Suppressor macrophage (primary cell): ENCODE measurements at regions not wholly inside any gene's neighbourhood (a gene's known extent, or its start where the extent isn't known, plus 50 kb on each side); places are given as distances from the start of the nearest gene placed in this dataset.

Source experiments
- DNase-seq, 4 experiments: peaks; one replicate each; pipeline ENCODE4 v3.0.0-alpha.2; 2020 to 2022

DNA sequence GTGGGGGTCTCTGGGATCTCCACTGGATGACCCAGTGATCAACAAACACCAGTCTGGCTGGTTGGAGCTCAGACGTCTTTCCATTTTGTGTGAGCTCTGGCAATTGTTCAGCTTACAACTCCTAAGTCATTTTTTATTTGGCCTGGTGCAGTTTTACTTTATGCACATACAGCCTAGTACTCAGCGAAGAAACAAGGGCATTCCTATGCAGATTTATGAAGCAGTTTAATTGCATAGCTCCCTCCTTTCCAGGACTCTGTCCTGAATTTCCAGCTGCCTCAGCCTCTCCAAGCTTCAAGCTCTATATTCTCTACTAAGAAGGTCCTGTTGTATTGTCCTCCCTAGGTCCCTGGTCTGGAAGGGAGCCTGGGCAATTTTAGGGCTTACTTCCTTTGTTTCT lies 145.6 kb upstream of the GALNT17 start:
- no peak for DNase-seq

DNA sequence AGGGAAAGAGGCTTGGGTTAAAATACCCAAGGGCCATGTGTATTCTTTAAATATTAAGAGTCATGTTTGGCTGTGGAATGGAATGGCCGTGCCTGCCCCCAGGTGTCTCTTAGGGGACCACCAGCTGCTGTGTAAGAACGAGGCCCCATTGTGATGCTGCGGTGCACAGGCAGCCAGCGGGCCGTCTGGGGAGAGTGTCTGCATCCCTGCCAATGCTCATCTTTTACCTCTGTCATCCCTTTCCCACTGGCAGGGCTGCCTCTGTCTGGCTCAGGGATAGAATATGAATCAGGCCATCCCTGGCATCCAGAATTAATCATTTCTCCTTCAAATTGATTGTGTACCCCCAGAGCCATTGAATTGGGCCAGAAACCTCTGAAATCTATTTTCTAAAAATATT lies 137.8 kb upstream of the GALNT17 start:
- DNase-seq: no peak

DNA sequence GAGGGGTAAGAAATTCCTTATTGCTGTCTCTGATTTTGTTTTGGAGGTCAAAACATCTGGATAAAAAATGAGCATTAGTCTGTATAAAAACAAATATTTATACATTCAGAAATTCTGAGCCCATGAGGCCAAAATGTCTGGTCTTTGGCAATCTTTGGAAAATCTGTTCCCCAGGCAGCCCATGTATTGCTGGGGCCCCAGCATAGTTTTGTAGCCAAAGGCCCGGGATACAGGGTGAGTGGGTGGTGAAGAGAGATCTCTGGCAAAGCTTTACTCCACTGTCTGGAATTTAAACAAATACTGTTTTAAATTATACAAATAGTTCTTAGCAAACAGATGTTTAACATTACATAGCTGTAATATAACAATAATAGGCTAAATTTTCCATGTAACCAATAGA lies 134.7 kb upstream of the GALNT17 start:
- DNase-seq: no peak

DNA sequence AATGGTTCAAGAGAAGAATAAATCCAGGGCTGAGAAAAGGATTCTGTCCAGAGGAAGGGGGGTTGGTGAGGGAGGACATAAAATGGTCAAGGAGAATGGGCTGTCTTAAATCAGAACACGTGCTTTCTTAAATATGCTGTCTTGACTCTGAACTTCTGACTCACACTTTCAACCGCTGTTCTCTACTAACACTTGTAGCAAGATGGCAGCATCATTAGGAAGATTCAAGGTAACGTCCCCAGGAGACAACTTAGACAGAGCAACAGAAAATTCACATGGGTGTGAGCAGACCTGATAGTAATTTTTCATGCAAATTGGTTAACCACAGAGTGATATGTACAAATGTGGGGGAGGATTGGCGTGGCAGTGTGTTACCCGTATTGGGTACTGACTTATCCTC lies 126.8 kb upstream of the GALNT17 start:
- no peak for DNase-seq

DNA sequence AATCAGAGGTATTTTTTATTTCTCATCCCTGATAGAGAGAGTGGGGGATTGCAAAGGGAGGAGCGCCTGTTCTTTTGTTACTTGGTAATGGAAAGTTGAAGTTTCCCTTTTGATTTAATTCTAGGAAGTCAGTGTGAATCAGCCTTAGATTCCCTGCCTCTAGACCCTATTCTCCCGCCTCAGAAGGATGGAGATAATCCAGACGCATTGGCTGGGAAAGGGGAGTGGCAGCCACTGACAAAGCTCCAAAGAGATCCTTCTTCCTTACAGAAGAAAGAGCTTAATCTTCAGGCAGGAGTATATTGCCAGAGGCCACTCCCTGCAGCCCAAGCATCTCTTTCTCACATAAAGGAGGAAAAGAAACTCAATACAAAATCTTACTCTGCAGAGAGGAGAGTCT lies 122.3 kb upstream of the GALNT17 start:
- no peak for DNase-seq

DNA sequence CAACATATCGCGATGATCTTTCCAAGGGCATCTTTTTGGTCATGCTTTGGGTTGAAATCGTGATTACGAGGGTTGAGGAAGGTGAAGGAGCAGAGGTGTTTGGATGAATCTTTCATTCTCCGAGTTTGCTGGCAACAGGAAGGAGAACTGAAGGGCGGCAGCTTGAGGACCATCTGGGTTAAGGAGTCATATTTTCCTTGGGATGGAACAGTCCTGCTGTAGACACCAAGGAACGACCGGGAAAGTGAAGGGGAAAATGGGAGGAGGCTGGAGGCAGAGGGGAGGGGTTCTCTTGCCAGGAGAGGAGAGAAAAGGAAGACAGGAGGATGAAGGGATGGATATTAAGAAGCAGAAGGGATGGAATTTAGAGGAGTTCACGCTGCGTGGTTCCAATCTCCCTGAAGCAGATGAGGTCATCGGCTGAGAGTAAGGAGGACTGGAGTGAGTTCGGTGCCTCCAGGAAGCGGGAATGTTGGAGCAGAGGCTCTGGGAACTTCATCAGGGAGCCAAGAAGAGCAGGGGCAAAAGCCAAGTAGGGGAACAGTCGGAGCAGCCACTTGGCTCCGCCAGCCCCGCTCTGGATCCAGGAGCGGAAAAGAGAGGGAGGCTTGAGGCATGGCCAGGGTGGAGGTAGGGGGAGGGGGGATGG lies 116.6 kb upstream of the GALNT17 start:
- DNase-seq: no peak

DNA sequence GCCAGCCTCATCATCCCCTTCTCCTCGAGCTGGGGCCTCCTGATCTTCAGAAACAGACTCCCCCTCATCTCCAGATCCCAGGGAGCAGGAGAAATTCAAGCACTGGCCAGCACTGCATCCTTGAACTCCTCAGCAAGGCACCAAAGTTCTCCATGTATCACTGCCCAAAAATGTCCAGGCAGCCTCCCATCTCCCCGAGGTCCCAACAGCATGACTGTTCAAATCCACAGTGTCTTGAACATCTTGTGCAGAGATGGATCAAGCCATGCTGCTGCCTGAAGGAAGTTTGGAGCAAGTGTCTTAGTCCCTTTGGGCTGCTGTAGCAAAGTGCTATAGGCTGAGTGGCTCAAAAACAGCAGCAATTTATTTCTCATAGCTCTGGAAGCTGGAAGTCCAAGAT lies 115.5 kb upstream of the GALNT17 start:
- no peak for DNase-seq

DNA sequence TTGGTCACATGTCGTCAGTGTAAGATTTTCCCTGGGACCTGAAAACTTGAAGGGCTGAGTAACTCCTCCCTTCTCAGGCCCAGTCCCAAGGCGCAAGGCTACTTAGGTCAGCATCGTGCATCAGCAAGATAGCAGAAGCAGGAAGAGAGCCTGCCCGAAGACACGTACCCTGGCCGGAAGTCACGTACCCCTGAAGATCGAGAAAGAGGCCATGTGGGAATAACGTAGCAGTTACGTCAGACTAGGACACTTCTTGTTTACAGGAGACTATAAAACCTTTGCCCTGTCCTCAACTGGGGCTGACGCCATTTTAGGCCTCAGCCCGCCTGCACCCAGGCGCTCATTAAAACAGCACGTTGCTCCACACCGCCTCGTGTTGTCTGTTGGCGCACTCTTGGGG lies 114.3 kb upstream of the GALNT17 start:
- DNase-seq: no peak

DNA sequence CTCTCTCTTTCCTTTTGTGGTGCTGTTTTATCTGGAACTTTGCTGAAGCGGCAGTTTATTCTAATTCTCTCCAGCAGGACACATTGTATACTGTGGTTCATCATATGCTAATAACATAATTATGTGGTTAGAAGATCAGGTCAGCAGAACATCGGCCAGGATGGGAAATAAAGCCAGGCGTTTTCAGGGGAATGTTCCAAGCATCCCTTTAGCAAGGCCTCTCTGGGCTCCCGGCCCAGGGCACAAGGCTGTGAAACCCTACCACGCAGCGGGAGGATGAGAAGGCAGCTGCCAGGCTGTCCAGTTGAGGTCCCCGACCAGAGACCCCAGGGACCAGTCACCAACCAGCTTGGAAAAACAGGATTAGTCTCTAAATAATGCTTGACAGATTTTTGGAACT lies 112.2 kb upstream of the GALNT17 start:
- no peak for DNase-seq

DNA sequence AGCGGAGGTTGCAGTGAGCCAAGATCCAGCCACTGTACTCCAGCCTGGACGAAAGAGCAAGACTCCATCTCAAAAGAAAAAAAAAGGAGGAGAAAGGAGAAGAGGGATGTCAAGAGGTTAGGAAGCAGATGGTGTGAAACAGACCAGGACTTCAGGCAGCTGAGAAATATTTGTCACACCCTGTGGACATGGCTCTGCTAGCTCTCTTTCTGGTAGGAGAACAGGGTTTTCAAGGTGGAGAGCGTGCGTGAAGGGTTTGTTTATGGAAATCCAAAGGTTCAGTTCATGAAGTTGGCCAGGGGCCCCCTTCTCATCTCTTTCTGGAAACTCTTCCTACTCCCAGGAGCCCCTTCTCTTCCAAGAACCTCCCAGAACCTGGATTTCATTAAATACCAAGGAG lies 110.8 kb upstream of the GALNT17 start:
- no peak for DNase-seq

DNA sequence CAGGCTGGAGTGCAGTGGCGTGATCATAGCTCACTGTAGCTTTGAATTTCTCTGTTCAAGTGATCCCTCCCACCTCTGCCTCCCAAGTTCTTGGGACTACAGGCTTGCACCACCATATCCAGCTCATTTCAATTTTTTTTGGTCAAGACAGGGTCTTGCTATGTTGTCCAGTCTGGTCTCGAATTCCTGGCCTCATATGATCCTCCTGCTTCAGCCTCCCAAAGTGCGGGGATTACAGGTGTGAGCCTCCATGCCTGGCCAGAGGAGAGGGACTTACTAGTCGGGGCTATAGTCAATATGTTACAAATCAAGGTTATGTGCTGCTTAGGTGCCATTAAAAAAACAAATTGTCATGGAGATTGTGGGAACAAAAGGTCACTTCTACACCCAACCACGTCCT lies 105.3 kb upstream of the GALNT17 start:
- DNase-seq: no peak

DNA sequence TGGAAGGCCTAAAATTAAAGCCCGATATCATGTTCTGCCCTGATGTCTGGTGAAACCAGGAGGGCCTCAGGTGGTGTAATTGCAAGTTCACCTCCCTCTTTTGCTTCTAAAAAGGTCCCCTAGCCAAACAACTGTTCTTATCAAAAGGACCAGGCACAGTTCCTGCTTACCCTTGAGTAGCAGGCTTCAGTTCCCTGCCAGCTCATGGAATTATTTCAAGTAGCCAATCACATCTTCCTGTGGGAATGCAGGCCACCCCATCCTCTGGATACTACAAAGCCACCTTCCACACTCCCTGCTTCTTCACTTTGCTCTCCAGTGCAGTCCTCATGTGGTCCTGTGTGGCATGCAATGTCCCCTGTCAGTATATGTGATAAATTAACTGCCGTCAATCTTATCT lies 97.7 kb upstream of the GALNT17 start:
- DNase-seq: no peak

DNA sequence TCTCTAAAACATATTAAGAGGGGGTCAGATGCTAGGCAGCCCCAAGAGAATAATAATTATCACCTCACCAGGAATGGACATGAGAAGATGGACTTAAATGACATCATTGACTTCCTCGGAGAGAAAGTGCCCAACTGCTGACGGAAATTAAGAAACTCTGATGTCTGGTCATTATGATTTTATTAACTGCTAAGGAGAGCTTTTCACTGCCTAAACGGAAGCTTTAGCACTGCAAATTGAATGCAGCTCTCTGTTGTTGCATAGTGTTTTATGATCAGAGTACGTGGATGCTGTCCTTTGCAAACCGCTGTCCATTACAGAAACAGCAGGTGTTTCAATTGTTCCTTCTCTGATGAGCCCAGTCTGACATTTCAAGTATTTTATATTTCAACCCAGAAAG lies 89.4 kb upstream of the GALNT17 start:
- DNase-seq: no peak

DNA sequence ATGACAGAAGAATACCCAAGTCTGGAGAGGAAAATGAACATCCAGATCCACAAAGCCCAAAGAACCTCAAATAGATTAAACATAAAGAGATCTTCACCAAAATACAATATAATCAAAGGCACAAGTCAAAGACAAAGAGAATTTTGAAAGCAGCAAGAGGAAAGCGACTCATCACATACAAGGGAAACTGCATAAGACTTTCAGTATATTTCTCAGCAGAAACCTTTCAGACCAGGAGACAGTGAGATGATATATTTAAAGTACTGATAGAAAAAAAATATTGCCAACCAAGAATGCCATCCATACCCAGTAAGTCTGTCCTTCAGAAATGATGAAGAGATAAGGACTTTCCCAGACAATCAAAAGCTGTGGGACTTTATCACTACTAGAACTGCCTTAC lies 81.5 kb upstream of the GALNT17 start:
- no peak for DNase-seq

DNA sequence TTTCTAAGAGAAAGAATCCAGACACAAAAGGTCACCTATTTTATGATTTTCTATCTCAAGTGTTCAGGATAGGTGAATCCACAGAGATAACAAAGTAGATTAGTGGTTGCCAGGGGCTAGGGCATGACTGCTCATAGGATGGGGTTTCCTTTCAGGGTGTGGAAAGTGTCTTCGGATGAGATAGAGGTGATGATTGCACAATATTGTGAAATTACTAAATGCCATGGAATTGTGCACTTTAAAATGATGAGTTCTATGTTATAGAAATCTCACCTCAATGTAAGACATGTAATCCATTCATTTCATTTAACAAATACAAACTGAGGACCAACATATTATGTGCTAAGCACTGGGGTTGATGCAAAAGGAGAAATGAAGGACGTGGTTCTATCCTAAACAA lies 76.4 kb upstream of the GALNT17 start:
- no peak for DNase-seq

DNA sequence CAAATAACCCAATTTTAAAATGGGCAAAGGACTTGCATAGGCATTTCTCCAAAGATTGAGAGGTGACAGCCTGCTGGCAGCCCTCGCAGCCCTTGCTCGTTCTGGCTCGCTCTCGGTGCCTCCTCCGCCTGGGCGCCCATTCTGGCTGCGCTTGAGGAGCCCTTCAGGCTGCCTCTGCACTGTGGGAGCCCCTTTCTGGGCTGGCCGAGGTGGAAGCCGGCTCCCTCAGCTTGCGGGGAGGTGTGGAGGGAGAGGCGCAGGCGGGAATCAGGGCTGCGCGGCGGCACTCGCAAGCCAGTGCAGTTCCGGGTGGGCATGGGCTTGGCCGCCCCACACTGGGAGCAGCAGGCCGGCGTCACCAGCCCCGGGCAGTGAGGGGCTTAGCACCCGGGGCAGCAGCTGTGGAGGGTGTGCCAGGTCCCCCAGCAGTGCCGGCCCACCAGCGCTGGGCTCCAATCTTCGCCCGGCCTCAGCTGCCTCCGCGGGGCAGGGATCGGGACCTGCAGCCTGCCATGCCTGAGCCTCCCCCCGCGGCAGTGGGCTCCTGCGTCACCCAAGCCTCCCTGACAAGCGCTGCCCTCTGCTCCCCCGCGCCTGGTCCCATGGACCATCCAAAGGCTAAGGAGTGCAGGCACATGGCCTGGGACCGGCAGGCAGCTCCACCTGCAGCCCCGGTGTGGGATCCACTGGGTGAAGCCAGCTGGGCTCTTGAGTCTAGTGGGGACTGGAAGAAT lies 54.0 kb upstream of the GALNT17 start:
- no peak for DNase-seq
